DND-41 (cell line): ENCODE measurements at regions not wholly inside any gene's neighbourhood (a gene's known extent, or its start where the extent isn't known, plus 50 kb on each side); places are given as distances from the start of the nearest gene placed in this dataset.

ENCODE experiments used
- ATAC-seq: fragments of 200-7000 bp; cut with Tn5 transposase; 3 replicates; pipeline ENCODE4 v1.9.1; 2021; ENCODE audit warnings: low read depth; ENCODE audit not compliant: insufficient read depth
- DNase-seq: peaks from one replicate; pipeline ENCODE4 v3.0.0-alpha.2; 2020
- H2AFZ ChIP-seq: 2 replicates; pipeline ENCODE4 v1.6.0; 2012; ENCODE audit warnings: low read depth, low read length
- H3K27ac ChIP-seq: 2 replicates; pipeline ENCODE4 v1.5.1; 2012; ENCODE audit warnings: low read length, inconsistent platforms
- H3K27me3 ChIP-seq: fragments of 200-600 bp; sonication (generic); 2 replicates; pipeline ENCODE4 v1.6.0; 2012; ENCODE audit warnings: low read length, mild to moderate bottlenecking, inconsistent platforms; ENCODE audit not compliant: insufficient read depth, poor library complexity
- H3K36me3 ChIP-seq: 2 replicates; pipeline ENCODE4 v1.5.1; 2012; ENCODE audit warnings: low read length, inconsistent platforms; ENCODE audit not compliant: insufficient read depth
- H3K4me1 ChIP-seq: 2 replicates; pipeline ENCODE4 v1.5.1; 2012; ENCODE audit warnings: mild to moderate bottlenecking, low read length; ENCODE audit not compliant: insufficient read depth
- H3K4me2 ChIP-seq: 2 replicates; pipeline ENCODE4 v1.6.0; 2012; ENCODE audit warnings: mild to moderate bottlenecking, moderate library complexity, low read length, inconsistent platforms; ENCODE audit not compliant: insufficient read depth
- H3K4me3 ChIP-seq, 2 experiments: fragments of 200-600 bp in 1 of 2; shearing (Covaris generic) in 1 of 2; 2 replicates each; pipeline ENCODE4 v1.5.1; 2012 to 2016; ENCODE audit warnings: inconsistent platforms in 2 of 2, low read length in 2 of 2, mild to moderate bottlenecking in 2 of 2, low read depth in 1 of 2, moderate library complexity in 1 of 2
- H3K79me2 ChIP-seq: 2 replicates; pipeline ENCODE4 v1.6.0; 2012; ENCODE audit warnings: low read length, inconsistent platforms; ENCODE audit not compliant: insufficient read depth
- H3K9ac ChIP-seq: 2 replicates; pipeline ENCODE4 v1.6.0; 2012; ENCODE audit warnings: low read depth, mild to moderate bottlenecking, inconsistent platforms, low read length, moderate library complexity
- H3K9me3 ChIP-seq: 2 replicates; pipeline ENCODE4 v1.5.1; 2012; ENCODE audit warnings: low read length, moderate library complexity, mild to moderate bottlenecking, inconsistent platforms; ENCODE audit not compliant: insufficient read depth, severe bottlenecking
- H4K20me1 ChIP-seq: 2 replicates; pipeline ENCODE4 v1.6.0; 2012; ENCODE audit warnings: low read length; ENCODE audit not compliant: insufficient read depth
- EZH2 ChIP-seq: IDR thresholded peaks from 3 replicates; pipeline ENCODE4 v1.6.1; 2012; ENCODE audit warnings: borderline replicate concordance, low read depth, mild to moderate bottlenecking, moderate library complexity, low read length, inconsistent platforms; ENCODE audit not compliant: severe bottlenecking
- TF ChIP-seq, protein P1 (sequence below): IDR thresholded peaks from 2 replicates; pipeline ENCODE4 v1.5.1; 2012; ENCODE audit warnings: borderline replicate concordance, low read length, moderate library complexity, mild to moderate bottlenecking; ENCODE audit not compliant: poor library complexity, severe bottlenecking; ENCODE audit errors: extremely low read depth

DNA sequence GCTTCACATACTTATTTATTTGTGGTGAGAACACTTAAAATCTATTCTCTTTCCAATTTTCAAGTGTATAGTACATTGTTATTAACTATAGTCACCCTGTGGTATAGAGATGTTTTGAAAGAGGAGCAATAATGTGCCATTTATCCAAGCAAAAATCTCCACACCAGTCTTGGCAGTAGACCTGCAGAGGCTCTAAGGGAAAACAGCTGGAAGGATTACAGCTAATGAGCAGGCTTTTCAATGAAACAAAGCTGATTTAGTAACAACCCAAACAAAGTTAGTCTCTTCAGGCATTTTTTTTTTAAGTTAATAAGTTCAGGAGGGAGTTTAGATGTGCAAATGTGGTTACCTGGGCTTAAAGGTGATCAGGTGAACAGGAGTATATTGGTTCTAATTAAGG is 101.9 kb downstream of the EVX1 start:
- Histone ChIP-seq H2AFZ (no peak overlapping the region), H3K4me3 (no peak overlapping the region), H3K4me2 (no peak overlapping the region), H4K20me1 (no peaks in the 10 kb centered on the region), H3K4me1 (no peaks in the 10 kb centered on the region), H3K27ac (no peak overlapping the region), H3K9ac (no peak overlapping the region), H3K9me3 (no peaks in the 10 kb centered on the region), H3K79me2 (no peaks in the 10 kb centered on the region), H3K27me3 (peaks cover 16% of the 10 kb centered on the region), H3K36me3 (no peaks in the 10 kb centered on the region)
- no peak for TF ChIP-seq EZH2
- TF ChIP-seq, protein P1, sequence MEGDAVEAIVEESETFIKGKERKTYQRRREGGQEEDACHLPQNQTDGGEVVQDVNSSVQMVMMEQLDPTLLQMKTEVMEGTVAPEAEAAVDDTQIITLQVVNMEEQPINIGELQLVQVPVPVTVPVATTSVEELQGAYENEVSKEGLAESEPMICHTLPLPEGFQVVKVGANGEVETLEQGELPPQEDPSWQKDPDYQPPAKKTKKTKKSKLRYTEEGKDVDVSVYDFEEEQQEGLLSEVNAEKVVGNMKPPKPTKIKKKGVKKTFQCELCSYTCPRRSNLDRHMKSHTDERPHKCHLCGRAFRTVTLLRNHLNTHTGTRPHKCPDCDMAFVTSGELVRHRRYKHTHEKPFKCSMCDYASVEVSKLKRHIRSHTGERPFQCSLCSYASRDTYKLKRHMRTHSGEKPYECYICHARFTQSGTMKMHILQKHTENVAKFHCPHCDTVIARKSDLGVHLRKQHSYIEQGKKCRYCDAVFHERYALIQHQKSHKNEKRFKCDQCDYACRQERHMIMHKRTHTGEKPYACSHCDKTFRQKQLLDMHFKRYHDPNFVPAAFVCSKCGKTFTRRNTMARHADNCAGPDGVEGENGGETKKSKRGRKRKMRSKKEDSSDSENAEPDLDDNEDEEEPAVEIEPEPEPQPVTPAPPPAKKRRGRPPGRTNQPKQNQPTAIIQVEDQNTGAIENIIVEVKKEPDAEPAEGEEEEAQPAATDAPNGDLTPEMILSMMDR: no peak
- DNase-seq: no peak
- no peak for ATAC-seq

GRCh38 chr7:27345164-27345887 is 102.7 kb downstream of the EVX1 start:
- Histone ChIP-seq H3K79me2 (no peaks in the 10 kb centered on the region), H3K9me3 (no peaks in the 10 kb centered on the region), H3K9ac (no peak overlapping the region), H4K20me1 (no peaks in the 10 kb centered on the region), H2AFZ (no peak overlapping the region), H3K4me2 (no peak overlapping the region), H3K27me3 (peaks cover 16% of the 10 kb centered on the region), H3K36me3 (no peaks in the 10 kb centered on the region), H3K27ac (no peak overlapping the region), H3K4me1 (no peaks in the 10 kb centered on the region), H3K4me3 (no peak overlapping the region)
- TF ChIP-seq EZH2: no peak
- TF ChIP-seq, protein P1: no peak
- ATAC-seq (no peak), DNase-seq (no peak)

- Histone ChIP-seq H2AFZ (no peak overlapping the region), H3K4me1 (no peaks in the 10 kb centered on the region), H3K27me3 (peaks cover 16% of the 10 kb centered on the region), H4K20me1 (no peaks in the 10 kb centered on the region), H3K36me3 (no peaks in the 10 kb centered on the region), H3K79me2 (no peaks in the 10 kb centered on the region), H3K9ac (no peak overlapping the region), H3K4me3 (no peak overlapping the region), H3K4me2 (no peak overlapping the region), H3K9me3 (no peaks in the 10 kb centered on the region), H3K27ac (no peak overlapping the region)
- DNase-seq: no peak
- no peak for ATAC-seq
- TF ChIP-seq EZH2: no peak
- TF ChIP-seq, protein P1: no peak
These were observed 103.4 kb downstream of the EVX1 start for GRCh38 chr7:27345997-27346396.
